EL (cell line): ENCODE measurements at regions not wholly inside any gene's neighbourhood (a gene's known extent, or its start where the extent isn't known, plus 50 kb on each side); places are given as distances from the start of the nearest gene placed in this dataset.
"Not testable (repeated sequence)": the region's sequence is repeated elsewhere in the genome, so short reads cannot be mapped to it uniquely, and the experiment has no call there.

ENCODE experiments used
- DNase-seq: peaks from one replicate; pipeline ENCODE4 v3.0.0-alpha.2; 2016

- DNase-seq: no peak
Measured at GRCh38 chr3:177646749-177647148, 449.5 kb upstream of the TBL1XR1 start.

DNA sequence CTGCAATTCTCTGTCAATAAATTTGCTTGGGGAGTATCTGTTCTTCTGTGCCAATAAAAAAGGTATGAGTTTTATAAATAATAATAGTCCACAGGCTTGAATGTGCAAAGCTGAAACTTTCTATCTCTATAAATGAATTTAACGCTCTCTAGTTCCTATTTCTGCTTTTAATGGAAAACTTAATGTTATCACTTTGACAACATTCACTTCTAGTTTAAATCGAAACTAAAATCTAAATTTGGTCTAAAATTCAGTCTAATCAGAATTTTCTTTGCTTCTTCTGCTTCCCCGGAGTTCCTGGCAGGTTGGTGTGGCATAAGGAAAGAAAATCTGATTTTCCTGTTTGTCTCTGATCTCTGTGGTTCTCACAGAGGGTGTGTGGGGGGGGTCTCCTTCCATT, 450.1 kb upstream of the TBL1XR1 start:
- DNase-seq: no peak

- no peak for DNase-seq
Measured at GRCh38 chr3:177647876-177648275, 450.6 kb upstream of the TBL1XR1 start.

DNA sequence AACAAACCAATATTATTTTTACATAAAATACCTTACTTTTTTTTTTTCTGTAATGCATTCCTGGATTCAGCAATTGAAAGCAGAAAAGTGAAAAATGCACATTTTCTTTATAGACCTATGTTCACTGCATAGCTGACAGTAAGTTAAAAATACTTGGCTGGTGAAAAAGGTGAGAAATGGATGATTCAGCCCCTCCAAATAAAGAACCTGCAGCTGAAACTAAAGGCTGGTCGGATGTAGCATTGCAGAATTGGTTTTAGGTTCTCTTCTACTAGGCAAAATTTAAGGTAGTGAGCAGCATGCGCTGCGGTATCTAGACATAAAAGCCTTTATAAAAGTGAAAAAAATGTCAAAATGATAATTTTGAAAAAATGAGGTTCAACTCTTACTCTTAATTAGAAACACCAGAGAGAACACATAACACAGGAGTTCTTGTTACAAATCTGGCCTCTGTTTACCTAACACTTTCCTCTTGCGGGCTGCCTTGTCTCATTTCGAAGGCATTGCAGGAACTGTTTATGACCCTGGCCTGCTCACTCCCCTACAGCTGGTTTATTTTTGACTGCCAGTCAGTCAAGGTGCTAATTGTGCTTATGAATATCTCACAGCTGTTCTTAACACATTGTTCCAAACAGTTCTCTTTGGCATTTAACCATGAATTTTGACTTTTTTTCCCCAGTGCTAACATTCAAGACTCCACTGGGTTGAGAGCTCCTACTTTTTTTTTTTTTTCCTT, 455.4 kb upstream of the TBL1XR1 start:
- no peak for DNase-seq

DNA sequence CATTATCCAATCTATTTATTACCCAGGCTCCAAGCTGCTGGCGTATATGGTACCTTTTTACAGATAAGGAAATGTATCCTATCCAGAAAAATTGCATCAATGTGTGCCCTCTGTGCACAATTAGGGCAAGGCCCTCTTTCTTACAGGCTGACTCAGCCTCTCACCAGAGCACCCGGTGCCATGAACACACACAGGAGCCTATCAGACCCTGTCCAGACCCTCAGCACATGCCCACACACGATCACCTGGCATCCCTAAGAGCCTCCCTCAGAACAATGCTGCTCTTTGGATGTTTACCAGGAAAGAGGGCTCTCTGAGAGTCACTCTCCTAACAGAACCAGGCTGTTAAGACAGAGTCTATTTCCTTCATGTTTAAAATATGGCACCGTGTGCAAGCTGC, 460.0 kb upstream of the TBL1XR1 start:
- no peak for DNase-seq

- DNase-seq: no peak
Measured at GRCh38 chr3:177658354-177658753, 461.1 kb upstream of the TBL1XR1 start.

DNA sequence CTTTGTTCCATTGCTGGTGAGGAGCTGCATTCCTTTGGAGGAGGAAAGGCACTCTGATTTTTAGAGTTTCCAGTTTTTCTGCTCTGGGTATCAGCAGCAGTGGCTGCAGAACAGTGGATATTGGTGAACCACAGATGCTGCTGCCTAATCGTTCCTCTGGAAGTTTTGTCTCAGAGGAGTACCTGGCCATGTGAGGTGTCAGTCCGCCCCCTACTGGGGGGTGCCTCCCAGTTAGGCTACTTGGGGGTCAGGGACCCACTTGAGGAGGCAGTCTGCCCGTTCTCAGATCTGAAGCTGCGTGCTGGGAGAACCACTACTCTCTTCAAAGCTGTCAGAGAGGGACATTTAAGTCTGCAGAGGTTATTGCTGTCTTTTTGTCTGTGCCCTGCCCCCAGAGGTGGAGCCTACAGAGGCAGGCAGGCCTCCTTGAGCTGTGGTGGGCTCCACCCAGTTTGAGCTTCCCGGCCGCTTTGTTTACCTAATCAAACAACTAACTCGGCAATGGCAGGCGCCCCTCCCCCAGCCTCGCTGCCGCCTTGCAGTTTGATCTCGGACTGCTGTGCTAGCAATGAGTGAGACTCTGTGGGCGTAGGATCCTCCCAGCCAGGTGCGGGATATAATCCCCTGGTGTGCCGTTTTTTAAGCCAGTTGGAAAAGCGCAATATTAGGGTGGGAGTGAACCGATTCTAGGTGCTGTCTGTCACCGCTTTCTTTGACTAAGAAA, 467.3 kb upstream of the TBL1XR1 start:
- DNase-seq: not testable (repeated sequence)

DNA sequence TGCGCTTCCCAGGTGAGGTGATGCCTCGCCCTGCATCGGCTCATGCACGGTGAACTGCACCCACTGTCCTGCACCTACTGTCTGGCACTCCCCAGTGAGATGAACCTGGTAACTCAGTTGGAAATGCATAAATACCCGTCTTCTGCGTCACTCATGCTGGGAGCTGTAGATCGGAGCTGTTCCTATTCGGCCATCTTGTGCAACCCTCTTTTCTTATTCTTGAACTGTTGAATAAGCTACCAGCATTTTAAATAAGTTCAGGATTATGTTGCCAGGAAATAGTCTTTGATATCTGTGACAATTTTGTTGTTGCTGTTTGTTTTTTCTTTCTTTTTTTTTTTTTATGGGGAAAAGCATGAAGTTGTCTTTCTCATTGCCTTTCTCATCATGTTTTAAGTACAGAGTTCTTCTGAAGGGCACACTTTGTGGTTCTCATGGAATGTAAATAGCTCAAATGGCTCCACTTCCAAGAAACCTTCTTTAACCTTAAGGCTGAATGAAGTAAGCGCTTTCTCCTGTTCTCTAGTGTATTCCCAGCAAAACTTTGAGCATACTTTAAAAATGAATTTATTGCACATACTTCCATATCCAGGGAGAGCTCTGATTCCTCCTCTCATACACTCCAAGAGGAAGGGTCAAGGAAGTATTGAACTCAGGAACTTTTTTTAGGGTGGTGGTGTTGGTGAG, 468.0 kb upstream of the TBL1XR1 start:
- no peak for DNase-seq

DNA sequence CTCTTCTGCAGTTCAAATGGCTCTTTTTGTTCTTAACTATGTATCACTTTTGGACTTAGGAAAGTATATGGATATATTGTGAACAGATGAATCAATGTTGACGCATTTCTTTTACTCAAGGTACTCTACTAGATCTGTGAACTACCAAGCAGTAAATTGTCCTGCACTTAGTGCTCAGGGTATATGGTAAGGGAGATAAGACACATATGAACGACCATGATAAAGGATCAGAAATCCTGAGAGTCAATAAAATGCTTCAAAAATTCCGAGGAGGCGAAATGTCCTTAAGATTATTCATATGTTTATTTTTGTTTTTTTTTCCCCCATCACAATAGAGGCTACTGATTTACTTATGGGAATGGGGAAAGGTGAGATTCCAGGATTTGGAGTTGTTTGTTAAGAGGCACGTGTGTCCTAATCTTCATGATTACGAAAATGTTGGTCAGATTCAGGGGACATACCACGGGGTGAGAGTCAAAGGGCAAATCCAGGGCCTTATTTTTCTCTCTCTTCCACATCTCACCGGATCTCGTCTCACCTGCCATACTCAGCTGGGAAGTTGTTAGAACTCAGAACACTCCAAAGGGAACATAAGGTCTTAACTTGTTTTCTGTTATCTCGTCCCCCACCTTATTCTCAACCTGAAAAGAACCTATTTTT, 475.1 kb upstream of the TBL1XR1 start:
- DNase-seq: no peak

GRCh38 chr3:177673112-177673914, 476.0 kb upstream of the TBL1XR1 start:
- peak; percentile 64 for DNase-seq

DNA sequence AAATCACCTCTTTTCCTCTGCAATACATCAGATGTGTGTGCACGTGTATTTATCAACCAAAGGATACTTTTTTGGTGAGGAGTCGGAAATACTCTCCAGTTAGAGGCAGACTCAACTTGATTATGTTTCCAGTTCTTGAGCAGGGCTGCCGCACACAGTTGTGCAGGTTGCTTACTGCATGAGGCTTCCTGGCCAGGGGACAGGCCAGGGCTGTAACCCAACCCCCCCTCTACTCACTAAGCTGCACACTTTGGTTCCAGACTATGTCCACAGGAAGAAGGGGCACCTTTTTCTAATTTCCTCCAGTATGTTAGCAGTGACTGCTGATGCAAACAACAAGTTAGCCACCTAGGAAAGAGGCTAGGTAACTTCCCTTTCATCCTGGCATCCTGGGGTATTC, 476.9 kb upstream of the TBL1XR1 start:
- DNase-seq: no peak

- DNase-seq: no peak
Measured at GRCh38 chr3:177676148-177676547, 478.9 kb upstream of the TBL1XR1 start.

DNA sequence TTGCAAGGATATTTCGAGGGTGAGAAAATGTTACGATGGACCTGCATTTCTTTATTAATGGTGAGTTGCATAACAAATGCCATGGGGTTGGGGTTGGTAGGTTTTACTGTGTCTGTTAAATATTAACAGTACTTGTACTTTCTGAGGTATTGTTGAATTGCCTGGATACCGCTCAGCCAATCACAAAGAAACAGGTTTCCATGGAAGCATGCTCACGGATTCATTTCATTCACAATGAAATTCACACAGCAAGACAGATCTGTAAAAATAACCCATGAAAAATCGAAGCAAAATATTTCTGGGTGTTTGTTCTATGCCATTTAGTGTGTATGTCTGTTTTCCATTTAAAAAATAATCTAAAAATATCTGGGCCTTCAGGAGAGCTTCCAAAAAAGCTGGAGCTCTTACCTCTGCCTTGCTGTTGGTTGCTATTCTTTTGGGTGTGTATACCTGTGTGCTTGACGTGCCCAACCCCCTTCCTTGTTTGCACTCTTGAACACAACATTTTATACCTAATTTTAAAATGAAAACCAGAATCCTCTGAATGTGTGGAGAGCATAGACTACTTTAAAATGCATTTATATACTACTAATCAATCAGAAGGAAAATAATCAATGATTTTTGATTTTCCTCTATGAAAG, 479.8 kb upstream of the TBL1XR1 start:
- no peak for DNase-seq

GRCh38 chr3:177679568-177680471, 482.5 kb upstream of the TBL1XR1 start:
- DNase-seq: peak; percentile 50

DNA sequence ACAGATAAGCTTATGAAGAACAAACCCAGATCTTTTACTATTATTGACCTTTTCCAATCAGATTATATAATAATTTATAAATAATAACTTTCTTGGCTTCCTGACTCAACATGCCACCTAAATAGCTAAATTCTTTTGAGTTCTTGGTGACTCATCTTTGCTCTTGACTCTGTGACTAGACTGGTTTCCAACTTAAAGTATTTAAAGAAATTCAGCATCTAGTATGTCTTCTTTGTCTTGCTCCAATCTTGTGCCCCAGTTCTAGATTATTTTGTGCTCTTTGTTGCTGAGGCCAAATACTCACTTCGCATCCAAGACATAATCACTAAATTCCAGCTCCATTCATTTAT, 483.2 kb upstream of the TBL1XR1 start:
- peak; percentile 50 for DNase-seq

DNA sequence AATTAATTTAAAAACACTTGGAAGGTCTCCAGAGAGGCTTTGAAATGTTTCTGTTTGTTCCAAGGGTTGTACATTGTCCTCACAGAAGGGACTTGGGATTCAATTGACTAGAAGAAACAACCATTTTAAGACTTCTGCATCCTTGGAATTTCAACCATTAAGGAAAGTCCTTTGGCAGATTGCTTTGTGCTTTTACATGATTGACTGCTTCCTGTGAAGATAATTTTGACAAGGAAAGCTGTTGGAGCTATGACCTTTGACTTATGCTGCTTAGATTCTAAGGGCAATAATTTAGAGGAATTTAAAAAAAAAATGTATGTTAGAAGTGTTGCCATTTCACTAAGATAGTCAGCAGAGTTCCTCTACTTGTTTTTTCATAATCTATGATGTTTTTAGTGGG, 483.9 kb upstream of the TBL1XR1 start:
- DNase-seq: no peak

GRCh38 chr3:177681852-177682251, 484.6 kb upstream of the TBL1XR1 start:
- no peak for DNase-seq

DNA sequence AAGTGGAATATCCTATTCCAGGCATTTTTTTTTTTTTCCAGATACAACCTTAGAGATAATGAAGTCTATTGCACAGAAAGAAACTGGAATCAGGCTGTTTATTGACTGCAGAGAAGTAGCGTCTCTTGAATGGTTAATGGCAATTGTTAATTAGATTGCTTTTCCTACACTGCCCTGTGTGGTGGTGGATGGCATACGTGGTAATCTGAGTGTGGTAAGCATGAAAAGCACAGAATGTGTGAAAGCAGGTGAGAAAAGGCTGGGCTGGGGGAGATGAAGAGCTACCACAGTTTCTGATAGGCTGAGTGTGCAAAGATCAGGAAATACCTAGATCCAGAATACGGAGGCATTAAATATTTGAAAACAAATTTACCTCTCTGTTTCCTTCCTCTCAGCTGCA, 486.3 kb upstream of the TBL1XR1 start:
- DNase-seq: no peak

GRCh38 chr3:177686671-177687070, 489.4 kb upstream of the TBL1XR1 start:
- no peak for DNase-seq

DNA sequence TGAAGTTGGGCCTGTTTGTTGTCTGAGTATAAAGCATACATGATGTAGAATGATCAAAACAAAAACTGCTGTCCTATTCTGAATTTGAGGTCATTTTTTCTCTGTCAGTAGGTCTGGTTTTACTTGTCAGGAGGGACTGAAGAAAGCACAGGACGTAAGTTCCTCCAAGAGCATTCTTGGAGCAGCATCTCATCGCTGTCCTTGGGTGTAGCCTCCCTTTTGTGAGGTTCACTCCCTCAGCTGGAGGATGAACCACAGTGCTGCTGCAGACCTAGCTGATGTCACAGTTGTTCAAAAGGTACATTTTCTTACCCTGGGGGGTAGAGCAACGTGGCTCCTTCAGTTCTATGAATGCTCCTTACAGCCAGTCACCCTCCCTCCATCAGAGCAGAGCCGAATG, 490.0 kb upstream of the TBL1XR1 start:
- no peak for DNase-seq

- DNase-seq: no peak
Measured at GRCh38 chr3:177688152-177688551, 490.9 kb upstream of the TBL1XR1 start.
